ENCODE measurements at regions not wholly inside any gene's neighbourhood (a gene's known extent, or its start where the extent isn't known, plus 50 kb on each side); places are given as distances from the start of the nearest gene placed in this dataset.

DNA sequence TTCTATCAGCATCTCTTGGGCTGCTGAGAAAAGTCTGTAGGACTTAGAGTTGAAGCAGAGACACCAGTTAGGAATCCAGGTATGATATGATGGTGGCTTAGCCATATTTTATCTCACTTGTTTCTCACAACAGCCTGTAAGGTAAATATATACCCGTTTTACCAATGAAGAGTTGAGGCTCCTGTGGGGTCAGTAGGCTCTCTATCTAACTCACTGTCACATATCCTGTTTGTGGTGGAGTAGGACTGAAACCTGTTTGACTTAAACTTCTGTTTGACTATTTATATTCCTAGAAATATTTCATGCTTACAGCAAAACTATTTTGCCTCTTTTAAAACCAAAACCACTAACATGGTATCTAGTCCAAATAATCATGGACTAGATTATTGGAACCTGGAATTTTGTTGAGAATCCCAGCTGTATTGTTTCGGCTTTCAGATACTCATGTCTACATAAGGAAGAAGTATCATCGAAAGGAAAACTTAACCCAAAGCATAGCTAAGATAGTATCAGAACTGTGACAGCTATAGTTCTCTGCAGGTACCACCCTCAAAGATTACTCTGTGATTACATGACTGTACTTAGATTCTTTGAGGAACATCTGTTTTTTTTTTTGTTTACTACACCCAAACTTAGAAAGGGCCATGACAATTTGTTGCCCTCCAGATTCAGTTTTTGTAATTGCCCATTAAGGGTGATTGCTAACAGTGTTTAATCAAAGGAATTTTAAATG is 216.1 kb upstream of the THUMPD2 start:
- TF ChIP-seq POLR2A (IDR thresholded peaks at IDR 0.05; ENCODE audit: low read depth, low read length) (no peak), POLR2AphosphoS5 (IDR thresholded peaks at IDR 0.05; ENCODE audit: low read depth, low read length) (no peak), TAF1 (IDR thresholded peaks at IDR 0.05; ENCODE audit: borderline replicate concordance, low read depth, low read length) (no peak)
